ENCODE measurements at regions not wholly inside any gene's neighbourhood (a gene's known extent, or its start where the extent isn't known, plus 50 kb on each side); places are given as distances from the start of the nearest gene placed in this dataset.

GRCh38 chr18:51448949-51449348 is 251.5 kb upstream of the MEX3C start:
- TF ChIP-seq CTCF (IDR thresholded peaks at IDR 0.05) (no peak), EZH2phosphoT487 (IDR thresholded peaks at IDR 0.05) (no peak)

All from neural progenitor cell (in vitro differentiated cells).